GM21447 (cell line): ENCODE measurements at regions not wholly inside any gene's neighbourhood (a gene's known extent, or its start where the extent isn't known, plus 50 kb on each side); places are given as distances from the start of the nearest gene placed in this dataset.
"Not testable (repeated sequence)": the region's sequence is repeated elsewhere in the genome, so short reads cannot be mapped to it uniquely, and the experiment has no call there.

Experiments
- ATAC-seq: cut with Tn5 transposase; IDR thresholded peaks from one replicate; pipeline ENCODE4 v1.9.1; 2021; ENCODE audit not compliant: unreplicated experiment

DNA sequence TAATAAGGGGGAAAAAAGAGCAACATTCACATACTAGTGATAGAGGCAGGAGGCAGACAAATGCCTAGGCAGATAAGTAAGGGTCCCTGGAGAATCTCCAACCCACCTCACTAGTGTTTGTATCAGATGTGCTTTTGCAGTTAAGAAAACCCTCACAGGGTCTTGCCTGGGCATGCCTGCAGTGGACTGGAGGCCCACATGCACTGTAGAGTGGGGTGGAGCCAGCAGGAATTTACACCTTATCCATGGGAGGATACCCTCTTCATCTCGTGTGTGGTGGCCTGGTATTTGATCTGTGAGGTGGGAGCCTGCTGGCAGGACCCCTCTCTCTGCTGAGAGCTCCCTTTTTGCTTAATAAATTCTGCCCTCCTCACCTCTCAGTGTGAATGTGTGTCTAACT lies 238.0 kb upstream of the SLC16A7 start:
- no peak for ATAC-seq

DNA sequence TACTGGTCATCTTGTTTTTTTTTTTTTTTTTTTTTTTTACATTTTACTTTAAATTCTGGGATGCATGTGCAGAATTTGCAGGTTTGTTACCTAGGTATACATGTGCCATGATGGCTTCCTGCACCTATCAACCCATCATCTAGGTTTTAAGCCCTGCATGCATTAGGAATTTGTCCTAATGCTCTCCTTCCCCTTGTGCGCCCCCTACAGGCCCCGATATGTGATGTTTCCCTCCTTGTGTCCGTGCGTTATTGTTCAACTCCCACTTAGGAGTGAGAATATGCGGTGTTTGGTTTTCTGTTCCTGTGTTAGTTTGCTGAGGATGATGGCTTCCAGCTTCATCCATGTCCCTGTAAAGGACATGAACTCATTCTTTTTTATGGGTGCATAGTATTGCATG lies 249.6 kb upstream of the SLC16A7 start:
- ATAC-seq = not testable (repeated sequence)

DNA sequence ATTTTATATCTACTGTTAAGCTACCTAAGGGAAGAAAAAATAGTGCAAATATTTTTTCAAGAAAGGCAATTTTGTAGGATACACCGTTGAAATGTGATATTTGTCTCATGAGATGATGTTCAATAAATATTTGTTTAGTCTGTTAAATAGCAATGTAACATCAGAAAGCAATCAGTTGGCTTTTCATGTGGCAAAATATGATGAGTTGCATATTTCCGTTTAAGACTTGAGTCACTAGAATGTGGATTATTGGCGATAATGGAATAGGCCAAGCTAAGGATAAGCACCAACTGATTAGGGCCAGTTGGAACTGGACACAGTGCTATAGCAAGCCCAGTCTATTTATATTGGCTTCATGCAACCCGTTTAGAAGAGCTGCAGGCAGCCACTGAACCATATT lies 250.4 kb upstream of the SLC16A7 start:
- ATAC-seq = no peak

DNA sequence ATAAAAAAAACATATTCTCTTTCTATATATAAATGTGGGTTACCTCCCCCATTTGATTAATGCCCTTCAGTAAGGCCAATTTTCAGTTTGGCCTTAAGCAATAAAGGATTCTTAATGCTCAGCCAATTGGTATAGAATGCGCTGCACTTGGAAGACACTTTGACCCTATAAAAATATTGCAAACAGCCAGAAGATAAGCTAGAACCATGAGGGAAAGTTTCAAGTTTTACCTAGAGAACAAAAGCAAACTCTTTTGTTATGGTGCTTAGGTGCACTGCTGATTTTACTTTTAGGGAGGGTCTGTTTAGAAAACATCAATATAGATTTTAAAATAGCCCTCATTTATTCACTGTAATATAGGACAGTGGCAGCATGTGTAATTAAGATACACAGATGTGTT lies 251.6 kb upstream of the SLC16A7 start:
- ATAC-seq = no peak

DNA sequence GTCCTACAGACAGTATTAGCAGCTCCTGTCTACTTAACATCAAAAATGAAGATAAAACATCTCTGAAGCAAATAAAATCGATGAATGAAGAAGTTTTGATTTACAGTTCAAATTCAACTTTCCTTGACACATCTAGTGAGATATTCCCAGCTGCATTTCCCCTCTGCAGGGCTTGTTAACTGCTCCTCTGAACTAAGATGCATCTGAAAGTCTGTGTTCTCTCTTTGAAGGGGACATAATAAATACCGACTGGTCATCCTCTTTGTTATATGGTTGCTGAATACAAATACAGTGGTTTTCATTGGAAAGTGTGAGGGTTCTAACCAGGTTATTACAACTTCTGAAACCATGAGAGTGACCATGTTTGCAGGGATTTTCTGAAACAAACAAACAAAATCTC lies 266.4 kb upstream of the SLC16A7 start:
- no peak for ATAC-seq

DNA sequence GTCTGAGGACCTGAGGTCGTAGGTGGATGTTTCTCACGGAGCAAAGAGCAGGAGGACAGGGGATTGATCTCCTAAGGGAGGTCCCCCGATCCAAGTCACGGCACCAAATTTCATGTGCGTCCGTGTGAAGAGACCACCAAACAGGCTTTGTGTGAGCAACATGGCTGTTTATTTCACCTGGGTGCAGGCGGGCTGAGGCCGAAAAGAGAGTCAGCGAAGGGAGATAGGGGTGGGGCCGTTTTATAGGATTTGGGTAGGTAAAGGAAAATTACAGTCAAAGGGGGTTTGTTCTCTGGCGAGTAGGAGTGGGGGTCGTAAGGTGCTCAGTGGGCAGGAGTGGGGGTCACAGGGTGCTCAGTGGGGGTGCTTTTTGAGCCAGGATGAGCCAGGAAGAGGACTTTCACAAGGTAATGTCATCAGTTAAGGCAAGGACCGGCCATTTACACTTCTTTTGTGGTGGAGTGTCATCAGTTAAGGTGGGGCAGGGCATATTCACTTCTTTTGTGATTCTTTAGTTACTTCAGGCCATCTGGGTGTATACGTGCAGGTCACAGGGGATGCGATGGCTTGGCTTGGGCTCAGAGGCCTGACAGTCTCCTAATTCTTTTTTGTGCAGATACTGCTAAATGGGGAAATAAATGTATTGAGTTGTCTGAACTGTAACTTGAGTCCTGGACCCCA lies 267.3 kb upstream of the SLC16A7 start:
- ATAC-seq = not testable (repeated sequence)

DNA sequence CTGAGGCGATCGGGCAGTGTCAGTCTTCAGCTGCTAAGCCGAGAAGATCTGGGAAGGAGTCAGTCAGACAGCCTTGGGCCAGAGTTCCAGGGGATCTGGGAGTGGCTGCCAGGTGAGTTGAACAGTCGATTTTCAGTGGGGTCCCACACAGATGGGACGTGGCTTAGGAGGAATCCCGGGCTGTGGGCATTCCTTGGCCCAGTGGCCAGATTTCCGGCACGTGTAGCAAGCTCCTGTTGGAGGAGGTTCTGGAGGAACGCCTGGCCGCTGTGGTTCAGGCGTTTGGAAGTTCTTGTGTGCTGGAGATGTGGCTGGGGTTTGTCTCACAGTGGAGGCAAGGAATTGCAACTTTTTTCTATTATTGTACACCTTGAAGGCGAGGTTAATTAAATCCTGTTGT lies 269.4 kb upstream of the SLC16A7 start:
- not testable (repeated sequence) for ATAC-seq

DNA sequence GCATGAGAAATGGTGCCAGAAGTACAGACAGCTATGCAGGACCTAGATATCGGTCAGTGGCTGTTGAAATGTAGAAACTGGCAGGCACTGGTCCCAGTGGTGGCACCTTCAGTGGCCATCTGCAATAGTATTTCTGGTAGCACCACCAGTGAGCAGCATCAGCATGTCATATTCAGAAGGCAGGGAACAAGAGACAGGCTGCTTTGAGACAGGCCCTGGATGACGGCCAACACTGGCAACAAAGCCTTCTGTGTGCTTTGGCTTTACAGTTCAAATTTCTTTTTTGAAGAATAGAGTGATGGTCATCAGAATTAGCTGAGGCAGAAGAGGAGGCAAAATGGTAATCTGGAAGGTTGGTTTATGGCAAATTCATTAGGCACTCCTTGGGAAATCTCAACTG lies 273.4 kb upstream of the SLC16A7 start:
- no peak for ATAC-seq

DNA sequence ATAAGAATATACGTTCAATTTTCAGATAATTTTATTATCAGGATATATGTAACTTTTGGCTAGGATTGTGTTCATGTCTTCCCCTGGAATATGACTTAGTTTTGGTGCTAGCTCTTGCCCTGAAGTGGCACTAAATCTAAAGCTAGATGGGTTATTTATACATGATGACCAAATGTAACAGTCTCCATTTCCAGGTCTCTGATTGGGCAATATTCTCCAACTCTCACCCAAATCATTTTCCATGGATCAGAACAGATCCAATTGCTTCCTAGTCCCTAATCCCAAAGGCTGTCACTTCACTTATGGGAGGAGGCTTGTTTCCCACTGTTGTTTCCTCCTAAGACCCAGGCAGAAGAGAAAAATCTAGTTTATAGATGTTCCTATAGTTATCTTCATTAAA lies 274.6 kb upstream of the SLC16A7 start:
- ATAC-seq = no peak

DNA sequence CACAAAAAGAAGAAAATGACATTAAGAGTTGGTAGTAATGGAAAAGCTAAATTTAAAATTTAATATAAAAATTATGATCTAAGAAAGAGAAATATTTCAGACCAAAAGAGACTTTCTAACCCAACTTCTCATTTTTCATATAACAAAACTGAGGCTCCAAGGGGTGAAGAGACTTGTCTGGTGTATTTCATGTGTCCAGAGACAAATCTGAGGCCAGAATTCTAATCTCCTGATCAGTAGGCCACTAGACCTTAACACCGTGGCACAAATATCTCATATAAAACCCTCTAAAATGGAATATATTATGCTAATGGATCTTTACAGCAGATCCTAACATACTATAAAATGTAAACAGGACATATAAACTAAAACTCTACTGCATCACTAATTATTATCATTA lies 275.7 kb upstream of the SLC16A7 start:
- ATAC-seq = no peak

DNA sequence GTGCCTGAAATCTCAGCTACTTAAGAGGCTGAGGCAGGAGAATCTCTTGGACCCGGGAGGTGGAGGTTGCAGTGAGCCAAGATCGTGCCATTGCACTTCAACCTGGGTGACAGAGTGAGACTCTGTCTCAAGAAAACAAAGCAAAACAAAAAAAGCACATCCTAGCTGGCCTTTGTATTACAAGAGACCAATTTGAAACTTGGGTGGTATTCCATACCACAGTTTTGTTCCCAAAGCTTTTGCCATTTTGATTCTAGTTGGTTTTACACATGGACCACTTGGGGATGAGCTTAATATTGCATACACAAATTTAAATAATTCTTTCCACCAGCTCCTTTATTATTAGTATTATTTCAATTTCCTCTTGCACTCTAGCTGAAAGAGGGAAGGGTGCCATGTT lies 276.9 kb upstream of the SLC16A7 start:
- ATAC-seq = no peak

DNA sequence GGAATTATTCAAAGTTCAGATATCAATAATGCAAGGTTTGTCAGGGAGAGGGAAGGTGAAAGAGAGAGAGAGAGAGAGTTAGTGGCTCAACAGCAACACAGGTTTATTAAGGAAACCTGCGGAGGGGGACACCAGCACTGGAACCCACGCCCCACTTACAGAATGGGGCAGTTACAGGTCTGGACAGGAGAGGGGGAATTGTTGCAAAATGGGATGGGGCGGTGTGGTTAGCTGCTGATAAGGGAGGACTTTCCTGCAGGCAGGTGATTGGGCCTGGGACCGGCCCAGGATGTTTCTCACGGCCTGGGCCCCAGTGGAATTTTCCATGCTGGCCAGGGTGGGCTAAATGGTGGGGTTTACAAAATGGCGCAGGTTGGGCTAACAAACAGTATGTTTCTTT lies 278.2 kb upstream of the SLC16A7 start:
- no peak for ATAC-seq

DNA sequence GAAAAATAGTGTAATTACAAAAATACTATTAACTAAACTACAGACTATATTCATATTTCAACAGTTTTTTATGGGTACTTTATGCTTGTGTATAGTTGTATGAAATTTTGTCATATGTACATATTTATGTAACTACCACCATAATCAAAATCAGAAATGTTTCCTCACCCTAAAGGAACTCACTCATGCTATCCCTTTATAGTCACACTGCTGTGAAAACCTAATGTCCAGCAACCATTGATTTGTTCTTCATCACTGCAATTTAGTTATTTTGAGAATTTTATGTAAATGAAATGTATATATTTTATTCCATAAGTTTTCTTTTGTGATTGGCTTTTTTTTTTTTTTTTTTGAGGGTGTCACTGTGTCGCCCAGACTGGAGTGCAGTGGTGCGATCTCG lies 278.9 kb upstream of the SLC16A7 start:
- no peak for ATAC-seq

DNA sequence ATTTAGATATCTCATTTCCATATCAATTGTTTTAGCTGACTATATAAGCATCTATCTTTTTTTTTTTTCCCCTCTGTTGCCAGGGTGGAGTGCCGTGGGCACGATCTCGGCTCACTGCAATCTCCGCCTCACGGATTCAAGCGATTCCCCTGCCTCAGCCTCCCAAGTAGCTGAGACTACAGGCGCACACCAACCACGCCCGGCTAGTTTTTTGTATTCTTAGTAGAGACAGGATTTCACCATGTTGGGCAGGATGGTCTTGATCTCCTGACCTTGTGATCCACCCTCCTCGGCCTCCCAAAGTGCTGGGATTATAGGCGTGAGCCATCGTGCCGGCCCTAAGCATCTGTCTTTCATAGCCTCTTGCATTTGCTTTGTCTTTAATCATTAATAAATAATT lies 279.5 kb upstream of the SLC16A7 start:
- not testable (repeated sequence) for ATAC-seq

DNA sequence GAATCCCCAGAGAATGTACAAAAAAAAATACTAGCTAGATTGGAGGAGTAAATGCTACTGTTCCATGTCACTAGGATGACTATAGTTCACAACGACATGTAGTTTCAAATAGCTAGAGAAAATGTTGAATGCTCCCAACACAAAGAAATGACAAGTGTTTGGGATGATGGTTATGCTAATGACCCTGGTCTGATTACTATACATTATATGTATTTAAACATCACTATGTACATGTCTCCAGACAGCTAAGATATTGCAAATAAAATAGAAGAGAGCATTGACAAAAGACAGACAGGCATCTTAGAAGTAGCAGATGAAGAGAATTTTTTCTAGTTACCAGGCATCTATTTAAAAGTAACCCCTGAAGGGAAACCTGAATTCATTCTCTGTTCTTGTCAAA lies 281.6 kb upstream of the SLC16A7 start:
- no peak for ATAC-seq

DNA sequence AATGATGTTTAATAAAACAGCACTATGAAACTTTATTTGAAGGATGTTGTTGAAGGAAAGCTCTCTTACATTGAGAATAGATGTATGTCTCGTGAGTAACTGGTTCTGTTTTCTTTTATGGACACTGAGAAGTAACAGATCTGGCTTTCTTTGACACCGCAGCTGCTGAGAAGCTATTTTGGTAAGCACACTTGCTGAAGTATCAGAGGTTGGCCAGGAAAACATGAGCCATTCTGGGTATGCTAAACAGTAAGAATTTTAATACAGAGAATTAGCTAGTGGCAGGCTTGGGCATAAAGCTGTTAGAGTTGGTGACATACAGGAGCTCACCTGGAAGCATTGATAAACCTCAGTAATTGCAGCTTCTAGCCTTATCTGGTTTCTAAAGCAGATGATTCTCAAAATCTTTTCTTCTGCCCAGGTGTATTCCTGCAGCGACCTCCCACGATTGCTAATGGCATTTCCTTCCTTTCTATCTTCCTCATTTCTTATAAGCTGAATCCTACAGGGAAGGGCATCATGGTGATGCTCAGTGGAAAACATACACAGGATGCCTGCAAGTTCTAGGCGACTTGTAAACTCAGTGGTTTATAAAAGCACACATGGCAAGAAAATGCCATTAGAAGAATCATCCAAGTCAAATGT lies 291.6 kb upstream of the SLC16A7 start:
- no peak for ATAC-seq

DNA sequence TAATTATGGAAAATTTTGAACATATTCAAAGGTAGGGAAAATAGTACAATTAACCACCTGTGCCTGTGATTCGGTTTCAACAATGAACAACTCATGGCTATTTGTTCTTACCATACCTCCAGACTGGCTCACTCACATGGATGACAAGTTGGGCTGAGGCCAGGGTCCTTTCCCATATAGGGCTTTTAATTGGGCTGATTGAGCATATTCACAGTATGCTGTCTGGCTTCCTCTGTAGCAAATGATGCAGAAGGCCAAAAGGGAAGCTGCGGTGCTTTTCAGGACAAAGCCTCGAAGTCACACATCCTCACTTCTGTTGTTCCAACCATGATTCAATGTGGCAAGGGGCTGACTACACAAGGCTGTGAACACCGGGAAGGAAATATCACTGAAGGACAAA lies 297.5 kb upstream of the SLC16A7 start:
- ATAC-seq = no peak

DNA sequence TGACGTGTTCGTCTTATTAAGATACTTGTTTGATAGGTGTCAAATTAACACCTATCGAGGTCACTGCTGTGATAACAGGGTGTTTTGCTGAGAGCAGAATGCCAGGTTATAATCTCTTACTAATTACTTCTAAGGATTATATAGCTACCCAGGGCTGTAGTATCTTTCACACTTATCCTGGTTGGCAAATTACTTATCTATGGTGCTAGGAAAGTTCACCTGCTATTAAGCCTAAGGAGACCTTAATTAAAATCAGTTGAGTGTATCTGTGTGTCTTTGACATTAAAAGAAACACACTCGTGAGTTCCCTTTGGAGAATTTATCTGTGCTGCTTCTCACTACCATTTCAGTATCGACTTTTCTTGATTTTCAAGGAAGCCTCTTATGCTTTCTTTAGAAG lies 301.6 kb upstream of the SLC16A7 start:
- no peak for ATAC-seq

DNA sequence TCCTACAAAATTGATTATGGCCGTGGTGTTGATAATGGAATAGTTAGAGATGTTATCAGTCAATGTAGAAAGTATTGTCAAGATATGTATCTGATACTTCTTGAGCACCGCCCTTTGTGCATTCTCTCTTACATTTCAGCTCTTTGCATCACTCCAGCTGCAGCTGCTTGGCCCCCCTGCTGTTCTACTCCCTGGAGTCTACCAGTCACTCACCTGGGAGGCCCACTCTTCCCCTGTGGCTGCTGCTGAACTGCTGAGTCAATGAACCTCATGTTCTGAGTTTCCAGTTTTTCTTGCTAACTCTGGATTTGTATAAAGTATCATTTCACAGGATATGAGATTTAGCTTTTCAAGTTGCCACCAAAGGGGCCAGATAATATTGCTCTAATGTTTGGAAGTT lies 312.8 kb upstream of the SLC16A7 start:
- no peak for ATAC-seq

DNA sequence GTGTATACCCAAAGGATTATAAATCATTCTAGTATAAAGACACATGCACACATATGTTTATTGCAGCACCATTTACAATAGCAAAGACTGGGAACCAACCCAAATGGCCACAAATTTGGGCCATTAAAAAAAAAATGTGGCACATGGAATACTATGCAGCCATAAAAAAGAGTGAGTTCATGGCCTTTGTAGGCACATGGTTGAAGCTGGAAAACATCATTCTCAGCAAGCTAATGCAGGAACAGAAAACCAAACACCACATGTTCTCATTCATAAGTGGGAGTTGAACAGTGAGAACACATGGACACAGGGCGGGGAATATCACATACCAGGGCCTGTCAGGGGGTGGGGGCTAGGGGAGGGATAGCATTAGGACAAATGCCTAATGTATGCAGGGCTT lies 322.3 kb upstream of the SLC16A7 start:
- not testable (repeated sequence) for ATAC-seq

DNA sequence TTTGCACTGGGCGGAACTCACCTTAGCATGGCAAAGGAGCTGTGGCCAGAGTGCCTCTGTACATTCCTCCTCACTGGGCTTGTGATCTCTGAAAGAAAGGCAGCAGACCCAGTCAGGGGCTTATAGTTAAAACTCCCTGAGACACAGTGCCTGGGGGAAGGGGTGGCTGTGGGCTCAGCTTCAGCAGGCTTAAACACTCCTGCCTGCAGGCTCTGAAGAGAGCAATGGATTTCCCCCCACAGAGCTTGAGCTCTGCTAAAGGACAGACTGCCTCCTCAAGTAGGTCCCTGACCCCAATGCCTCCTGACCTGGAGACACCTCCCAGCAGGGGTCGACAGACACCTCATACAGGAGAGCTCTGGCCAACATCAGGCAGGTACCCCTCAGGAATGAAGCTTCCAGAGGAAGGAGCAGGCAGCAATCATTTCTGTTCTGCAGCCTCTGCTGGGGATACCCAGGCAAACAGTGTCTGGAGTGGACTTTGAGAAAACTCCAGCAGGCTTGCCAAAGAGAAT lies 327.5 kb upstream of the SLC16A7 start:
- ATAC-seq = no peak

DNA sequence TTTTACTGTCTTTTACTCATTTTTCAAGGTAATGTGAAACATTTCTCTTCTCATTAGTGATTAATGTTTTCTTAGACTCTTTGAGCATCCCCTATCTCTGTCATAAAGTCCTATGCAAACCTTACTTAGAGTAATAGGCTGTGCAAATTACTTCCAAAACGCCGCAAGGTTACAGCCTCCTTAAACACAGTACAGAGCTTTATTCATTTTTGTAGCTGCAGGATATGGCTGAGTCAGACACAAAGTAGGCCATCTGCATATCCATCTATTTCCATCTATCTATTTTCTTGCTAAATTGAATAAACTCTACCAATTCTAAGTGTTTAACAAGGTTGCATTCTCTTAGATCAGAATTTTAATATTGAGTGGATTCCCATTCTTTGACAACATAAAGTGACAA lies 335.6 kb upstream of the SLC16A7 start:
- ATAC-seq = no peak

DNA sequence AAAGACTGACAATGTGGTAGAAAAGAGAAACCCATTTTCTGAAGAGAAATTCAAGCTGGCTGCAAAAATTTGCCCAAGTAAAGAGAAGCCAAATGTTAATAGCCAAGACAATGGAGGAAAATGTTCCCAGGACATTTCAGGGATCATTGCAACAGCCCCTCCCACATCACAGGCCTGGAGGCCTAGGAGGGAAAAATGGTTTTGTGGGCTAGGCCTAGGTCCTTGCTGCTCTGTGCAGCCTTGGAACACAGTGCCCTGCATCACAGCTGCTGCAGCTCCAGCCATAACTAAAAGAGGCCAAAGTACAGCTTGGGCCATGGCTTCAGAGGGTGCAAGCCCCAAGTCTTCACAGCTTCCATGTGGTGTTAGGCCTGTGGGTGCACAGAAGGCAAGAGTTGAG lies 332.4 kb upstream of the LRIG3 start:
- ATAC-seq = no peak
